Amniotic epithelial cell (primary cell): ENCODE measurements at regions not wholly inside any gene's neighbourhood (a gene's known extent, or its start where the extent isn't known, plus 50 kb on each side); places are given as distances from the start of the nearest gene placed in this dataset.
A peak's percentile ranks its signal among the peaks of the same experiment; 100 is the strongest.

Experiments
- DNase-seq: peaks from one replicate; pipeline ENCODE4 v3.0.0-alpha.2; 2010; ENCODE audit warnings: low read depth

DNA sequence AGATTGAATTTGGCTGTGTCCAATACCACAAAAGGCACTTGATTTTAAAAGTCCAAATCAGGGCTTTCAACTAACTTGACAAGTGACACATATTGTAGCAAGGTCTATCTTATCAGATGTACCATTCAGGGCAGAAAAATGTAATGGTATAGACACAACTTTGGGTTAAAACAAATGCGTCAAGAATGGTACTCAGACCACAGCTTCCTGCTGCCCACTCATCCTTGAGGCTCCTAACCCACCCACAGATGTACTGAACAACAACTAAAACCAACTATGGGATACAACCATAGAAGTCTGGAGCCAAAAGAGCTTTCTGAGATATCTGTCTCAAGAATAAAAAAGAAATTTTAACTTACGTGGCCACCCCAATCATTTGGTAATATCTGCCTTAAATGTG lies 105.2 kb downstream of the RBM43 start:
- DNase-seq: peak; percentile 55

DNA sequence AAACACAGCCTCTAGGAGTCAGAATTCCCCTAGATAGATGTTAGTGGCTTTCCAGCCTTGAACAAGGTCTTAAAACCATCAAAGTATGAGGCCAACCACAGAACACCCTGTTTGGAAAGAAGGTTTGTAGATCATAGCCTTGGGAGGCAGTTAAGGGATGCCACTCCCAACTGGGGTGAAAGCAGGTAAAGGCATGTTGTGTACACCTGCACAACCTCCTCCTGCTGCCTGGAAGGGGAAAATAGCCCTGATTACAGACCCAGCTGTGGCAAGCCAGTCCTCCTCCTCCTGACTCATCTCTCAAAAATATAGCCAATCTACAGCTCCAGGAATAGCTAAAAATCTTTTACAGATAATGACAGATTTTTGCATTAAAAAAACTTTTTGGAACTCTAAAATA lies 108.1 kb downstream of the RBM43 start:
- DNase-seq: no peak

DNA sequence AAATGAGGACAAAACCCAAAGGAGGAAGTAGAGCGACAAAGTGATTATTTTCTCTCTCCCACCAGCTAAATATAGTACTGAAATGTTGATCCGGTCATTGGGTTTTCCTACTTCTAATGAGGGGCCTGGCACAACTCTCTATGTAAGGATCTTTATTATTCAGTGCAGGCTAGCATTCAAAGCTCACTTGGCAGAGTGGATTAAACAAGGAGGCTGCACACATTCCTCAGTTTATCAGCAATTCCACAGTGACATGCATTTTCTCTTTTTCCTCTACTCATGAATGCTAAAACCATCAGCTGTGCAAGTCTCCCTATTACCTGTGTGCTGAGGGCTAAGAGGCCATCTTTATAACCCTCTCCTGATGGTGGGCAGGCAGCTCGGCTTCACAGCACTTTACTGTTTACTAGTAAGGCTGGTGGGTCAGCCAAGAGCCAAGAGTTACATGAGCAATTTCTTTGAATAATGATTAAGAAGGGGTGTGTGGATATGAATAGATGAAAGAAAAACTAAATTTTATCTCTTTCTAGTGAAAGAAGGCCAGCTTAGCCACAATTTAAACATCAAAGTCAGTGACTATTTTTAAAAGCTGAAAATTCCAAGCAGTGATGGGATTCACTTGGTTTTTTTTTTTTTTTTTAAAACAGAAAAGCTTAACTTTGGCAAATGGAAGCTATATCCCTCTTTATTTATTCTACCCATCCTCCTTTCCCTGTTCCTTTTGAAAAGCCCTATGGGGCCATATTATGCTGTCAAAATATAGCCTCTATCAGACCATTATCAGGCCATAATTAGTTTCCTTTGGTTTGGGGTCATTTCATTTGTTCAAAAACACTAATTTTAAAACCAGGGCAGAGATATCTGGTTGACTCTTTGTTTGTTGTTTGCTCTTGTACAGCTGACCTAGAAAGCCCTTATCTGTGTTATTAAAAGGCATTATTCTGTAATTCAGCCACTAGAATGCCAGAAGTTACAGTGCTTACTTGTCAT lies 111.0 kb downstream of the RBM43 start:
- DNase-seq: no peak

DNA sequence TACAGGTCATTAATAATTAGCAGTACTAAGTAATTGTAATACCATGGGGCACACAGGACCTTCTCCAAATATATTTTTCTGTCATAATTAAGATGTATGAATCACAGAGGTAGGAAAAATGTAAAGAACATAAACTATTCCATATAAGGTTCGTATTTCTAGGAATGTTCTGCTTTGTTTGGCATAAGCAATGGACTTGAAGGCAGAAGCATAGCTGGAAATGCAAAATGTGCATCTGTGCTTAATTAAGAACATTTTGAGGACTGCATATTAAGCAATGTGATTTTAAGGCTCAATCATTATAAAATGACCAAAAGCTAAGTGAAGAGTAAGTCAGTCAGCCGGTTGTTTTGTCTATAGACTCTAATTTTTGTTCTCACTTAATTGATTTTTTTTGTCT lies 123.2 kb downstream of the RBM43 start:
- no peak for DNase-seq

DNA sequence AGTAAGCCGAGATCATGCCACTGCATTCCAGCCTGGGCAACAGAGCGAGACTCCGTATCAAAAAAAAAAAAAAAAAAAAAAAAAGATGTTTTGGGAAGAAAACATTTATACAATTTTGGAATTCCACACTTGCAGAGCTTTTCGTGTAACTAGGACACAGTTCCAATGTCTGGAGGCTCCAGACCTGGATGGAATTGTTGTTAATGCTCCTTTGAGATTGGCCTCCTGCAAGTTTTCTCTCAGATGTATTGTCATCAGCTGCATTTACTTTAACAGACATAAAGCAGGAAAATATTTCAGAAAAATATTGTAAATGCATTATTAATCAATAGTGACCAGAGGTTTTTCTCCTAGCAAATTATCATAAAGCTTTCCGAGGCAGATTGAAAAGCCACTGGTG lies 124.1 kb downstream of the RBM43 start:
- no peak for DNase-seq

DNA sequence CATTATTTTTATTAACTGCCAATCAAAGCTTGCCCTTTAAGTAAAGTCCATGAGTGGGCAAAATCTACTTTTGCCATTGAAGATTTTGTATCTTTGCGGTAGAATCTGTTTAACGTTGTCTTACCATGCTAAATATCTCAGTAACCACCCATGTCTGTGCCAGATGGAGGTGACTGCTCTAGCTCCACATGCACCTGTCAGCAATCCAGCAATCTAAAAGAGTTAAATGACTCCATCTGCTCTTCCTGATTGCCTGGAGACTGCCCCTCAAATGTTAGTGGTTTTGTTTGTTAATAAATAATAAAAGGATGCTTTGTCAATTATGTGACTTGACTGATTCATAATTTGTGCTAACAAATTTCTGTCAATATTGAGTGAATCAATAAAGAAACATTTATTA lies 141.7 kb downstream of the RBM43 start:
- no peak for DNase-seq

DNA sequence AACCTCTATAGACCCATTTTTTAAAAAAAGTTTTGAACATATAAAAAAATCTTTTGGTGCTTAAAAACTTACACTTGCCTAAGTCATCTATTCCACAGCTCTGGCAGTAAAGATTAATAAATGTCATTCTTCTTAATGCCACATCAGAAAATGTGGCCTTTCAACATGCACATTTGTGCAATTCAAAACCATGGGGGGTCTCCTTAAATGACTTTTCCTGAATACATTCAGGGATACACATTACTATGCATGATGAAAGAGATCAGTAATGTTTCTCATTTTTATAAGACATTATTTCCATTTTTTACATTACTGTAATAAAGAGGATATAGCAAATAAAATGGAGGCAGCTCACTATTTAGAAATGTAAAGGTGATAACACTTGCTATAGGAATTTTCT lies 142.3 kb downstream of the RBM43 start:
- no peak for DNase-seq

DNA sequence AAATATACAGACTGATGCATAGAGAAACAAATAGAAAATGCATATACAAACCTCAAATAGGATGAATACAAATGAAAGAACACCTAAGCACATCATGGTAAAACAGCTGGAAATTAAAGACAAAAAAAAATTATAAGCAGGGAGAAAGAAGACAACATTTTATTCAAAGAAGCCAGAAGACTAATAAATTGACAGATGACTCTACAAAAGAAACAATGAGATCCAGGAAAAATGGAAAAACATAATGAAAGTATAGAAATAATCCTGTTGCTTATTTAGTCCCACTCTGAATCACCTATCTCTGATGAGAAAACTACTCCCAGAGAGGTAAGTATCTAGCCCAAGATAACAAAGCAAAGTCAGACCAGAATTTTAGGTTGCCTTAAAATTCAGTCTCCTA lies 143.4 kb downstream of the RBM43 start:
- DNase-seq: no peak

DNA sequence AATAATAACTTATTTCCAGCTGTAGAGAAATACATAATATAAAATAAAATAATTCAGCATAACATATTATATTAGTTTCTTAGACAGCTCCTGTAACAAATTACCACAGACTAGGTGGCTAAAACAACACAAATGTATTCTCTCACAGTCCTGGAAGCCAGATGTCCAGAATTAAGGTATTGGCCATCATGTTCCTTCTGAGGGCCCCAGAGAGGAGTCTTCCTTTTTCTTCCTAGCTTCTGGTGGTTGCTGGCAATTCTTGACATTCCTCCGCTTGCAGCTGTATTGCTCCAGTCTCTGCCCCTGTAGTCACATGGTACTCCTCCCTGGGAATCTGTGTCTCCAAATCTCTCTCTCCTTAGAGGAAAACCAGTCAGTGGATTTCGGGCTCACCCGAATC lies 146.8 kb downstream of the RBM43 start:
- DNase-seq: peak; percentile 7

DNA sequence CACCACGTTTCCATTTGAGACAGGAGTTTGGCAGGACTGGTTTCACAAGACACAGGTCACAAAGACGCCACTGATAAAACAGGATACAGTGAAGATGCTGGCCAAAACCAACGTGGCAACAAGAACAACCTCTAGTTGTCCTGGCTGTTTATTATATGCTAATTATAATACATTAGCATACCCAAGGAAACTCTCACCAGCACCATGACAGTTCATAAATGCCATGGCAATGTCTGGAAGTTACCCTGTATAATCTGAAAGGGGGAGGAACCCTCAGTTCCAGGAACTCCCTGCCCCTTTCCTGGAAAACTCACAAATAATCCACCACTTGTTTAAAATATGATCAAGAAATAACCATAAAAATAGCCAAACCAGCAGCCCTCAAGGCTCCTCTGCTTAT lies 148.3 kb downstream of the RBM43 start:
- no peak for DNase-seq

DNA sequence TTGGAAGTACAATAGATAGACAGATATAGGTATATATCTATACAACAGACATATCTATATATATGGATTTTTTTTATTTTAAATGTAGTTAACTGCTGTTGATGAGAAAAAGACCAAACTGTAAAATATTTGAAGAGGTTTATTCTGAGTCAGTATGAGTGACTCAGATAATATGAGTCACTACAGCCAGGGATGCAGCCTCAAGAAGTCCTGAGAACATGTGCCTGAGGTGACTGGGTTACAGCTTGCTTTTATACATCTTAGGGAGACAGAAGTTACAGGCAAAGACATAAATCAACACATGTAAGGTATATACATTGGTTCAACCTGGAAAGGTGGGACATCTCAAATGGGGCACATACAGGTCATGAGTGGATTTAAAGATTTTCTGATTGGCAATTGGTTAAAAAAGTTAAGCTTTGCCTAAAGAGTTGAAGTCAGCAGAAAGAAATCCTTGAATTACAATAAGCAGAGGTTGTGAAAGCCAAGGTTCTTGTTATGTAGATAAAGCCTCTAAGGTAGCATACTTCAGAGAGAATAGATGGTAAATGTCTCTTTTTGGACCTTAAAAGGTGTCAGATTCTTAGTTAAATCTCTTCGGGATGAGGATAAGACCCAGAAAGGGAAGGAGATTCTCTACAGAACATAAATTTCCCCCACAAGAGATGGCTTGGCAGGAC lies 149.9 kb downstream of the RBM43 start:
- DNase-seq: peak; percentile 72

DNA sequence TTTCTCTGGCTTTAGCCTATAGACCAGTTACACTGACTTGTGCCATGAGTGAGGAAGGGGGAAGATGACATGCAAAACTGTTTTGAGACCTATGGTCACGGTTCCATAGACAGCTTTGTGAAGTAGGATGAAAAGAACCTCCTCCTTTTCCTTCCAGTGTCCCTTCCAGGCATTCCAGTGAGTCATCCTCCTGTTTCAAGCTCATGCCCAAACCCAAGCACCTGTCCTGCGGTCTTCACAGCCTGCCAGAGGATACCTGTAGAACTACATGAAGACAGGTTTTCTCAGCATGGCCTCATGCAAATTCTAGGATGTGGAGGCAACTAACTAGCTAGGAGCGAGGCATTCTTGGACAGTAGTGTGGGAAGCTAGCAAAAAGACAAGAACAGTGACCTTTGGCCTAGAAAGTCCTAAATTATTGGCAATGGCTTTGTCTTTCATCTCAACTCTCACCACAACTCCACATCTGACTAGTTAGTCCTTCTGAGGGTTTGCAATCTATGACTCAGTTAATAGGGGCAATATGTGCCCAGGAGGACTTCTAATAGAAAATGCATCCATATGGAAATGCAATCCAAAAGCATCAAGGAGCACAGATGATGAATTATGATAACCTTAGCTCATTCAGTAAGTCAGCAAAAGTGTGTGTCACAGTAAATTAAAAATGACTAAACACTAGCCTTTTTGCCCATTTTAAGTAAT lies 154.7 kb downstream of the RBM43 start:
- no peak for DNase-seq

DNA sequence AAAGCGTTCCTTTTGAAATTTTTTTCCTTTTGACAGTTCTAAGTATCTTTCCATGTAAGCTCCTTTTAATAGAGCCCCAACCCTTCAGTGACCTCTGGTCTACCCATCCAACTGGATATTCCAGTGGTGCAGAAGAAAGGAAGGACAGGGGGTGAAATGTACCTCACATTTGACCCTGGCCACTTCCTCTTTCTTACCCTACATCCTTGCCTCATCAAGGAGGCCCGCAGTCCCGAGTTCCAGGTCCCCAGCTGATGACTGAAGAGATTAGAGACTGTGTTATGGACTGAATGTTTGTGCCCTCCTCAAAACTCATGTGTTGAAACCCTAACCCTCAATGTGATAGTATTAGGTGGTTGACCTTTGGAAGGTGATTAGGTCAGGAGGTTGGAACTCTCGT lies 158.1 kb downstream of the RBM43 start:
- no peak for DNase-seq

DNA sequence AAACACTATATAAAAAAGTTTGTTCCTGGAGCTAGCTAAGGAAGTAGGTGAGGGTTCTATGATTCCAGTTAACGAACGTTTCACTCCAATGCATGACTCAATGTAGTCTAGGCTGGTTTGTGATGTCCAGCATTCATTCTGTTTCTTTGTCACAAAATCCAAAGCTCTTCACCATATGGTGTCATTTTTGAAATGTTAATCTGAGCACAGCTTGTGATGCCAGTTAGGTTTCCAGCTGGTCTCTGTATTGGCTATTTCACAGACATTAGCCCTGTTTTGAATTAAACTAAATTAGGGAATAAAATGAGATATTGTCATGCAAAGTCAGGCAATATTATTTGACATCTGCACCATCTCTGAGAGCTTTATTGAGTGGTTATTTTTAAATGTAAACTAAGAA lies 159.4 kb downstream of the RBM43 start:
- DNase-seq: no peak

DNA sequence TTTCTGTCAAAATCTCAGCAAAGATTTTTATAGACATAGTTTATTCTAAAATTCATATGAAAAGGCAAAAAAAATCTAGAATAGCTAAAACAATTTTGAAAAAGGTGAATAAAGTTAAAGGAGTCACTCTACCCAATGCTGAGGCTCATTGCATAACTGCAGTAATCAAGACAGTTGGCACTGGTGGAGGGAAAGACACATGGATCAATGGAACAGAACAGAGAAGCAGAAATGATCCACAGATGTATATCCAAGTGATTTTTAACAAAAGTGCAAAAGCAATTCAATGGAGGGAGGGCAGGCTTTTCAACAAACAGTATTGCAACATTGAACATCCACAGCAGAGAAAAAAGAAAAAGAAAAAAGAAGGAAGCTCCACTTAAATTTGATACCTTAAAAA lies 162.8 kb downstream of the RBM43 start:
- no peak for DNase-seq

DNA sequence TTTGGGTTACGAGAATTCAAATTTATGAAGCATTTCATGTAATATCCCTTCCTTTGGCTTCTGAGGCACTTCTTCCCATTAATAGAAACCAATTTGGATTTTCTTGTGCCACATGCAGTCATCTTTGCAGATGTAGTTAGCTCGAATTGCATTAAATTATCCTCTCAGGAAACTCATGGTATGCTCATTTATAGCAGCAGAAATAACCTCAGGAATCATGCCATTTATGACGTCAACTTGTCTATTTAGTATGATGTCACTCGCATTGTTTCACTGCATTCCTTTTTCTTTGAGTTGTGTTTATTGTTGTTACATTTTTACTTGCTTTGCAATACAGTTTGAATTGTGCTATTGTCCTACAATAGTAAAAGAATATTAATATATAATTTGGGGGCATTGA lies 163.8 kb downstream of the RBM43 start:
- no peak for DNase-seq

DNA sequence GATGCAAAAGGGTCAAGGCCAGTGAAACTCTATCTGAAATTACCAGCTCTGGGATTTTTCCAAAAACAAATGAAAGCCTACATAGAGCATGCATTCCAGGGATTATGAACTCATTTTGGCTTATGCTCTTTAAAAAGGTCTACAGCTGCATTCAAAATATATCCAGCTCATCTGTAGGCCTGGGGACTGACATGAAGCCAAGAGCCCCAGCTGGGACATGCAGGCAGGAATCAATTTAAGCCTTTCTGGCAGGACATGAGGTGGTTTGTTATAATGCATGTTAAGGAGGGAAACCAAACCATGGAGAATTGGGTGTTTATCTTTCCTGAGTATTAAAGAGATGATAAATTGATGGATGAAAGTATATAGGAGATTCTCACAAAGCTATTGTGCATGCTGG lies 164.5 kb downstream of the RBM43 start:
- DNase-seq: no peak

DNA sequence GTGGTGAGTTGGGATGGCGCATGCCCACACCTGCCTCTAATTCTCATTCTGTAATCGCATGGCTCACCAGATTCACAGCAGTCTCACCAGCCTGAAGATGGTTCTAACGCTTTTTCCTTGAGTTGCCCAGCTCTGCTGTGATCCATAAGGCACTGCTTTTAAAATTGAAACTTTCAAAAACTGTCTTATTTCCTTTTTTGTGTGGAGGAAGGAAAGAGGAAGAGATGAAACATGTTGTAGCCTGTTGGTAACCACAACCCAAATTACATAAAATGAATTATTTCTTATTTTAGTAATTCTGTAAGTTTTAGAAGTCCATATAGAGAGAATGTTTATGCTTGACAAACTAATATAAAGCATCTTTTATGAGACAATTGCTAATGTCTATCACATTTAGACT lies 165.4 kb downstream of the RBM43 start:
- DNase-seq: no peak

DNA sequence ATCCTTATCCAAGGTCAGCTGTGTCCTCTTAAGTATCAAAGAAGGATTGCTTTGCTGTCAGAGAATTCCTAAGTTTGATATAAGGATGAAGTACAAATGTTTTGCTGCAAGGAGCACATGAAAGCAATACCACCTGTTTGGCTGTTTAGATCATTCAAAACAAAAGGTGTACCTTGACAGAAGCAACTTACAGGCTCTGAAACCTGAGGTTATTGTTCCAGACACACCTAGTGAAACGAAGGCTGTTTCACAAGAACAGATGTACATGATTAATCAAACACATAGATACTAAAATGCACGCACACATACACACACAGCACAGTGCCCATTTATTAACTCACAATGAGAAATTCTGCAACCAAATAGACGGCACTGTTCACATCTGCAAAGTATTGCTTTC lies 166.2 kb downstream of the RBM43 start:
- DNase-seq: no peak

DNA sequence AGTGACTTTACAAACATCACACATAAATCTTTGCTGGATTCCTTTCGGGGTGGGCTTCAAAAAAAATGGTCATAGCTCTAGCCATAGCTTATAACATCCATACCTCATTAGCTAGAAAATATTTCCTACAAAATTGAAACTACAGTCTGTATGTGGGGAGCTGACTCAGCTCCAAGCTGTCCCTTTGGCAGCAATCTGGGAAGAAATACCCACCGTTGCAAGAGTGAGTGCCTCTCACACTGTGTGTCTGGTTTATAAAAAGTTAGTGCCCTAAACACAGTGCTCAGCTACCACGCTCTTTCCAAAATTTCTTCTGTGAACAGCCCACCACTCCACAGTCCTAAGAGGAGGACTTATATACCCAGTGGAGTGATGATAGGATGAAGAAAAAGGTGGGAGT lies 170.1 kb downstream of the RBM43 start:
- DNase-seq: no peak

DNA sequence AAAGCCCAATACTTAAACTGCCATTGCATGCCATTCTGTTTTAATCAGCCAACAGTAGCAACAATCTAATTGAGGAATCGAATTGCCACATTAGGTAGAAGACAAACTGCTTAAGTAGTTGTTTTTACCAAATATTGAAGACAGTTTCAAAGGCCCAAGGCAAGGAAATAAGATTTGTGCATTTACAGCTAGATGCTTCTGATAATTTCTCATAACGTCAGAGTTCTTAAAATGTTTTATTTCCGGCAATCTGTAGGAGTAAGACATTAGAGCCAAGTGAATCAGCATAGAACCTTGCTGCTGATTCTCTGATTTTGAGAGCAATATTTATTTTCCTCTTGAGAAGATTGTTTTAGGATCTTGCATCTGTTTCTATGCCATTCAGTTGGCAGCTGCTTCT lies 174.3 kb downstream of the RBM43 start:
- DNase-seq: no peak

DNA sequence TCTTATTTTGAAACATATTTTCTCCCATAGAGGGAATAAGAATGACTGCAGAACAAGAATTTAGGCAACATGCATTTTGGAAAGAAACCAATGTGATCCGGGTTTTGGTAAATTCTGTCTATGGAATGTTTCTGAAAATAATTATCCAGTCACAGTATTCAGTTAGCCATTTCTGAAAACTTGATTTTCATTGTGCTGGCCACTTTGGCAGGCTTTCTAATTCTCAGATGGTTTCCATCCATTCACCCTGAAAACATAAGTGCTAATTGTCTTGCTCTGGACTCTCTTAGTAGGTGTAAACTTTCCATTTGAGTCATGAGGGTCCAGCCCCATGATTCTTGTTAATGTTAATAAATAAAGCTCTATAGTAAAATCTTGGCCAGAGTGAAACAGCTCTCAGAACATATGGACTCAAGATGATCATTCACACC lies 176.5 kb downstream of the RBM43 start:
- DNase-seq: no peak
